Activated T-cell treated with anti-CD3 and anti-CD28 coated beads, Interleukin-2, amount 50 U/mL, for 4 hours (primary cell): ENCODE measurements at regions not wholly inside any gene's neighbourhood (a gene's known extent, or its start where the extent isn't known, plus 50 kb on each side); places are given as distances from the start of the nearest gene placed in this dataset.

ENCODE experiments used
- ATAC-seq, 2 donors: fragments of 200-7000 bp; cut with Tn5 transposase; one replicate each; pipeline ENCODE4 v1.10.0; 2021
- DNase-seq: peaks from one replicate; pipeline ENCODE4 v3.0.0-alpha.2; 2020
- H3K27me3 Mint-ChIP-seq: one replicate; pipeline ENCODE4 v1.8.0; 2021; ENCODE audit warnings: low read depth, mixed read lengths
- H3K36me3 Mint-ChIP-seq: one replicate; pipeline ENCODE4 v1.8.0; 2022; ENCODE audit warnings: mixed read lengths; ENCODE audit not compliant: insufficient read depth
- H3K4me1 Mint-ChIP-seq: one replicate; pipeline ENCODE4 v1.8.0; 2021; ENCODE audit warnings: low read depth, mixed read lengths
- H3K4me3 Mint-ChIP-seq: one replicate; pipeline ENCODE4 v1.8.0; 2021; ENCODE audit warnings: mild to moderate bottlenecking, moderate library complexity, mixed read lengths
- H3K9me3 Mint-ChIP-seq: one replicate; pipeline ENCODE4 v1.8.0; 2021; ENCODE audit warnings: mixed read lengths

DNA sequence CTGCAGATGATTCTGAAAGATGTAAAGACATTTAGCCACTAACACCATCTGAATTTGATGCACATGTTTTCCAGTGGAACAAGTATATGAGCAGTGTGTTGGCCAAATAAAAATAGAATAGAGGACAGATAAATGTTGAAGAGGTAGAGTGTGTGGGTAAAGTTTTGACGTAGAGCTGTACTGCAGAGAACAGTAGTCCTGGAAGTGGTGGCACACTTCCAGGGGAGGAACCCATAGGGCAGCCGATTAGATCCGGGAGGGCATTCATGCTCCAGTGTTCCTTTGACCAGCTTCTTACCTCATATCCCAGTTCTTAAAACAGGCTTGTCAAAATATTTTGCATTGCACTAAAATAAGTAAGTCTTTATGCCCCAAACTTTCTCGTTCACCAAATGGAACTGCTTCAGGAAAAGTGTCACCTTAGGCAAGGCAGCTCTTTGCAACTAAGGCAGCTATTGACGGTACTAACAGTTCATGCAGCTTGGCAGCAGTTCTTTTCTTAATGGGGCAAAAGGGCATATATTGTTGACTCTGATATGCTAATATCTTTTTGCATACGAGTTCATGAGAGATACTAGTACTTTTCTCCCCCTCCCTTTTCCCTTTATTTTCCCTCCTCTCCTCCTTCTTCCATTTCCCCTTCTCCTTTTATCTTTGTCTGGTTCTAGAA is 429.3 kb upstream of the AZI2 start:
- H3K27me3 Mint-ChIP-seq = no peaks in the 10 kb centered on the region
- H3K4me1 Mint-ChIP-seq = no peaks in the 10 kb centered on the region
- peaks cover 5% of the 10 kb centered on the region for H3K9me3 Mint-ChIP-seq
- H3K36me3 Mint-ChIP-seq = no peaks in the 10 kb centered on the region
- no peak overlapping the region for H3K4me3 Mint-ChIP-seq
- ATAC-seq (no peak), DNase-seq (no peak)

DNA sequence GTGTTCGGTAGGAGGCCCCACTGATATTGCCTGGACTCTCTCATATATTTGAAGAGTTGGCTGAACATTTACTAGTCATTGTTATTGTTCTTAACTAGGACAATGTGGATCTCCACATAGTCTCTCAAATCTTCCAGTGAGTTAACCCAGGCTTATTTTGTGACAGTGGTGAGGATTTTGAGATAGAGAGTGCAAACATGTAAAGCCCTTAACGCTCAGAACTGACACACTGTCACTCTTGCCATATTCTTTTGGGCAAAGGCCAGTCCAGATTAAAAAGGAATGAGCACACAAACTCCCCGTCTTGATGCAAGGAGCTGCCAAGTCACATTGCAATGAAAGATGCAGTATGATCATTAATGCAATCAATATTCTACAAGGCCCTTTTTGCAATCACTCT is 431.9 kb upstream of the AZI2 start:
- no peaks in the 10 kb centered on the region for H3K4me1 Mint-ChIP-seq
- no peaks in the 10 kb centered on the region for H3K9me3 Mint-ChIP-seq
- H3K36me3 Mint-ChIP-seq = no peaks in the 10 kb centered on the region
- H3K4me3 Mint-ChIP-seq = no peak overlapping the region
- DNase-seq (no peak), ATAC-seq (no peak)
- H3K27me3 Mint-ChIP-seq = no peaks in the 10 kb centered on the region

DNA sequence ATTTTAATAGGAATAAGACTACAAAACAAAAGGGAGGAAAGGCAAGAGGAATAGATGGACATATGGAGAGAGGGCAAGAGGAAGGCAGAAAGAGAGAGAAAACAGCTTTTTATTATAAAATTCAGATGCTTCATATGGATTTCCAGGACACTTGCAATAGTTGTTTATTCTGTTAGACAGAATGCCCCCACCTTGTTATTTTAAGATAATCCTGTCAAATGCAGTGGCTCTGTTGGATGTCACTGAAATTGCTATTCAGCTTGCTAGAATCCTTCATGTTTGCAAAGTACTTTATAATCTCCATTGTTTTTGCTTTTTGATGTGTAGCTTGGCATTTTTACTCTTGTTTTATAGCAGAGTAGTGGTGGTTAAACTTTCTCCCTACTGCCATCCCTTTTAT is 432.4 kb upstream of the AZI2 start:
- ATAC-seq (no peak), DNase-seq (no peak)
- Mint-ChIP-seq H3K36me3 (no peaks in the 10 kb centered on the region), H3K4me1 (no peaks in the 10 kb centered on the region), H3K4me3 (no peak overlapping the region), H3K9me3 (no peaks in the 10 kb centered on the region), H3K27me3 (no peaks in the 10 kb centered on the region)

DNA sequence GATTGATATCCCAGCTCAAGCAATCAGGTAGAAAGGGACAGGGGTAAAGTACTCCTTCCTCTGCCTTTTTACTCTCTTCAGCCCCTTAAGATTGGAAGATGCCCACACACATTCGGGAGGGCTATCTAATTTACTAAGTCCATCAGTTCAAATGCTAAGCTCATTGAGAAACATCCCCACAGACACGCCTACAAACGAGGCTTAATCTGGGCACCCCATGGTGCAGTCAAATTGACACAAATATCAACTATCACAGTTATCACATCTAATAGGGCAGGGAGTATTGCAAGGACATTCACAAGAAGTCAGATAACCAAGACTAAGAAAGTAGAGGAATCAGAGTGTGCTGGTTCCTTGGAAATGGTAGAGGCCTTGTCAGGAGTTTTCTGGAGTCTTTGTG is 437.8 kb upstream of the AZI2 start:
- Mint-ChIP-seq H3K27me3 (no peaks in the 10 kb centered on the region), H3K4me1 (no peaks in the 10 kb centered on the region), H3K4me3 (no peak overlapping the region), H3K36me3 (no peaks in the 10 kb centered on the region), H3K9me3 (peaks cover 4% of the 10 kb centered on the region)
- ATAC-seq (no peak), DNase-seq (no peak)

DNA sequence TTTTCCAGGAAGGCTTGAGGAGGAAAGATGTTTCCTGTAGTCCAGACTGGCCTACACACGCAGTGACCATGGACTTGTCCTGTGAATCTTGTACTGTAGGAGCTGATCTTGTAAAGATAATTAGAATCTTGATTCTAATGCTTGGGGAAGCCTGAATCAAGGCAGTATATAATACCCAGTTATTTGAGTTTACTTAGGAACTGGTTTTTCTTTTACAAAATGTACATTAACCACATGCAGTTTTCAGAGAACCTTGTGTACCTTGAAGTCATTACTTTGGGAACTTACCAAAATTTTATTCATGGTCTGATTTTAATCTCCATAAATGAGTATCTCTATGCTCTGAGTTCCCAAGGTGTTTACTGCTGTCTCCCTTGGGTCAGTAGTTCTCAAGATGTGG is 439.9 kb upstream of the AZI2 start:
- no peaks in the 10 kb centered on the region for H3K27me3 Mint-ChIP-seq
- no peaks in the 10 kb centered on the region for H3K36me3 Mint-ChIP-seq
- no peak for ATAC-seq
- H3K4me3 Mint-ChIP-seq = no peak overlapping the region
- H3K9me3 Mint-ChIP-seq = peaks cover 4% of the 10 kb centered on the region
- no peaks in the 10 kb centered on the region for H3K4me1 Mint-ChIP-seq
- DNase-seq = no peak

DNA sequence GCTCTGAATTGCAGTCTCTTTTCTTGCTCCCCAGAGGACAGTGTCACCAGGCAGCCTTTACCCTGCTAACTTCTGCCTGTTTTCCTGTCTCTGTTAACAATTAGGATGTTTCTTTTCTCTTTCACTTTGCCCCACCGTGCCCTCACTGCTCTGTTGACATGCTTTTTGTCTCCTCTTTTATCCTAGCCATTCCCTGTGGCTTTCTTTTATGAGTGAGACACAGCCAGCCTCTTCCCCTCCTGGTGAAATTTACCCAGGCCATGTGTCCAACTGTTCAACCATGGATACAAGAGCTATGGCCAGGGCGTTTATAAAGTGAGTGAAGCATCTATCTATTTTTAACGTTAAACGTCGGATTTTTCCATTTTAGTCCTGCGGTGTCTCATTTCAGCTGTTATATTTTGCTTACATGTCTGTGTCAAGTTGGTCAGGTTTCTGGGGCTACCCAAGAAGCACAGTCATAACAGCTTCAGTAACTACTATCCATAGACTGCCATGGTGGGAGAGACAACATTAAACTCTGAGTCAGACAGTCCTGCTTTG is 443.2 kb upstream of the AZI2 start:
- H3K9me3 Mint-ChIP-seq = peaks cover 4% of the 10 kb centered on the region
- H3K4me1 Mint-ChIP-seq = no peaks in the 10 kb centered on the region
- H3K27me3 Mint-ChIP-seq = no peaks in the 10 kb centered on the region
- DNase-seq (no peak), ATAC-seq (no peak)
- H3K4me3 Mint-ChIP-seq = no peak overlapping the region
- no peaks in the 10 kb centered on the region for H3K36me3 Mint-ChIP-seq

DNA sequence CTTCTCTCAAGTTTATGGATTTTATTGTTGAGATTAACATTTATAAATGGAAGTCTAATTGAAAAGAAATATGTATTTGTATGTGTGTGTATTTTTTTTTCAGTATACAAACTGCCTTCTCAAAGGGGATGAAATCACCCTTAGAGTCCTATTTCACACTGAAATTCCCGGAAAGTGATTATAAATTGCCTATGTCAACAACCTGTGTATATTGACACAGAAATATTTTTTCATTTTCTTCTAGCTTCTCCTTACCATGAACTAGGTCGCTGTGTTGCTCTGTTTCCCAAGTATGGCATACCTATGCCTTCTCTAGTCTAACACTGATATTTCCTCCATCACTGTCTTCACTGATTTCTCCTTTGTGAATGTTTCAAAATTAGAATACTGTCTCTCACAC is 444.0 kb upstream of the AZI2 start:
- H3K4me3 Mint-ChIP-seq = no peak overlapping the region
- no peaks in the 10 kb centered on the region for H3K36me3 Mint-ChIP-seq
- DNase-seq (no peak), ATAC-seq (no peak)
- H3K27me3 Mint-ChIP-seq = no peaks in the 10 kb centered on the region
- H3K4me1 Mint-ChIP-seq = no peaks in the 10 kb centered on the region
- no peaks in the 10 kb centered on the region for H3K9me3 Mint-ChIP-seq

DNA sequence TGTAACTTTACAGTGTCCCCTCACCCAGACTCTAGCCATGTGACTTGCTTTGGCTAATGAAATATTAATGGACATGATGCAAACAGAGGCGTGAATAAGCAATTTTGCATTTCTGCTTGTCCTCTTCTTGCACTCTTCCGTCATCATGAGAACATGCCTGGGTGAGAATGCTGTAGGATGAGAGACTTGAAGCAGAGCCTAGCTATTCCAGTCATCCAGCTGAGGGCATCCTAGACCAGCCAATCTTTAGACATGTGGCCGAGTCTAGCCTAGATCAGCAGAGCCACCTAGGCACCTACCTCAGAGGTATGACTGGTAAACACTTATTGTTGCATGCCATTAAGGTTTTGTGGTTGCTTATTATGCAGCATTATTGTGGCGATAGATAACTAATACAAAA is 450.5 kb upstream of the AZI2 start:
- Mint-ChIP-seq H3K4me3 (no peak overlapping the region), H3K36me3 (no peaks in the 10 kb centered on the region), H3K4me1 (no peaks in the 10 kb centered on the region), H3K27me3 (no peaks in the 10 kb centered on the region), H3K9me3 (no peaks in the 10 kb centered on the region)
- ATAC-seq (no peak), DNase-seq (no peak)

DNA sequence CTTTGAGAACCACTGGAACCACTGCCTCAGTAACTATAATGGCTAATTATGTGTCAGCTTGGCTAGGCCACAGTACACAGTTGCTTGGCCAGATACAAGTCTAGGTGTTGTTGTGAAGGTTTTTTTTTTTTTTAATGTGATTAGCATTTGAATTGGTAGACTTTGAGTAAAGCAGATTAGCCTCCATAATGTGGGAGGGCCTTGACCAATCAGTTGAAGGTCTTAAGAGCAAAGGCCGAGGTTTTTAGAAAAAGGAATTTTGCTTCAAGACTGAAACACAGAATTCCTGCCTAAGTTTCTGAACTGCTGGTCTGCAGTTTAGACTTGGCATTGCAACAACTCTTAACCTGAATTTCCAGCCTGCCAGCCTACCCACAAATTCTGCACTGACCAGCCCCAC is 451.6 kb upstream of the AZI2 start:
- ATAC-seq = no peak
- Mint-ChIP-seq H3K4me3 (no peak overlapping the region), H3K4me1 (no peaks in the 10 kb centered on the region), H3K9me3 (no peaks in the 10 kb centered on the region), H3K36me3 (no peaks in the 10 kb centered on the region), H3K27me3 (no peaks in the 10 kb centered on the region)
- DNase-seq = no peak

DNA sequence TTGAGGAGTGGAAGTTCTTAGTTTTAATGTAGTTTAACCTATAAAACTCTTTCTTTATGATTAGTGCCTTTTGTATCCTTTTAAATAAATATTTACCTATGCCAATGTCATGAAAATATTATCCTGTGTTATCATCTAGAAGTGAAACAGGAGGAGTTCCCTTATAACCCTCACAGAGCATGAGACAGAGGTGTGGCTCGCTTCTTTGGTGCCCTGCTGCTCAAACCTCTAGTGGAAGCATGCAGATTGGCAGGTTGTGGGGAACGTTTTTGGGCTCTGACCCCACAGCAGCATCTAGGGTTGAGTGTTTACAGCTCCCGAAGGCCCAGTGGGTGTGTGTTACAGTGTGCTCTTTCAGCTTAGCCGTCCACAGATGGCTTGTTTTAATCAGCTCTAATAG is 459.4 kb upstream of the AZI2 start:
- Mint-ChIP-seq H3K9me3 (peaks cover 3% of the 10 kb centered on the region), H3K4me3 (no peak overlapping the region)
- DNase-seq = no peak

DNA sequence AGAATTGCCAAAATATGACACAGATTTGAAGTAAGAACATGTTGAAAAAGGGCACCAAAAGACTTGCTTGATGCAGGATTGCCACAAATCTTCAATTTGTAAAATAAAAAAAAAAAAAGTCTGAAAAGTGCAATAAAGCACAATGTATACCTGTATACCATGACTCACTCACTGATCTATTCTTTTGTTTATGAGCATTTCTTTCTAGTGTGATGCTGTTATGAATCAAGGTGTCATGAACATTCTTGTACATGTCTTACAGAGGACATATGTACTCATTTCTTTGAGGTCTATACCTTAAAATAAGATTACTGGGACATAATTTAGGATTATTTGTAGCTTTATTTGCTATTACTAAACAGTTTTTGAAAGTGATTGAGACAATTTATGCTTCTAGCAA is 464.9 kb upstream of the RBMS3 start:
- ATAC-seq = no peak
- H3K4me3 Mint-ChIP-seq = no peak overlapping the region
- H3K27me3 Mint-ChIP-seq = no peaks in the 10 kb centered on the region
- peaks cover 6% of the 10 kb centered on the region for H3K9me3 Mint-ChIP-seq
- H3K4me1 Mint-ChIP-seq = no peaks in the 10 kb centered on the region
- no peak for DNase-seq
- no peaks in the 10 kb centered on the region for H3K36me3 Mint-ChIP-seq

More for the DNA sequence above, 459.4 kb upstream of the AZI2 start:
- H3K27me3 Mint-ChIP-seq = no peaks in the 10 kb centered on the region
- no peaks in the 10 kb centered on the region for H3K4me1 Mint-ChIP-seq
- no peaks in the 10 kb centered on the region for H3K36me3 Mint-ChIP-seq
- no peak for ATAC-seq

DNA sequence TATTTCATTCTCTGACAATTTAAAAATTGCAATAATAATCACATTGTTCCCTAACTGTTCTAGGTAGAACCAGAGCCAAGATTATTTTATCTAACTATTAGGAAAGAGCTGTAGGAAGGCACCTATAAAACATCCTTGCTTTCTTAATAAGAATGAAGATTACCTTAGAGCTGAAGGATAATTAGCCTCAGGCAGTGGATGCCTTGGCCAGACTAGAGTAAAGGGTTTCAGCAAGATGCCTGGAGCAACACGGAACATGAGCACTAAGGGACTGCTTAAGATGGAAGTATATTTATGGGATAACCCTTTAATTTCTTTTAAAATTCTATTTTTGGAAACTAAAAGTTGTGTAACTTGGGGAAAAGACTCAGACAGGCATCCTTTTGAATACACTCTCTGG is 456.6 kb upstream of the RBMS3 start:
- no peak for DNase-seq
- Mint-ChIP-seq H3K36me3 (no peaks in the 10 kb centered on the region), H3K4me3 (no peak overlapping the region), H3K27me3 (no peaks in the 10 kb centered on the region), H3K4me1 (no peaks in the 10 kb centered on the region), H3K9me3 (peaks cover 7% of the 10 kb centered on the region)
- no peak for ATAC-seq

DNA sequence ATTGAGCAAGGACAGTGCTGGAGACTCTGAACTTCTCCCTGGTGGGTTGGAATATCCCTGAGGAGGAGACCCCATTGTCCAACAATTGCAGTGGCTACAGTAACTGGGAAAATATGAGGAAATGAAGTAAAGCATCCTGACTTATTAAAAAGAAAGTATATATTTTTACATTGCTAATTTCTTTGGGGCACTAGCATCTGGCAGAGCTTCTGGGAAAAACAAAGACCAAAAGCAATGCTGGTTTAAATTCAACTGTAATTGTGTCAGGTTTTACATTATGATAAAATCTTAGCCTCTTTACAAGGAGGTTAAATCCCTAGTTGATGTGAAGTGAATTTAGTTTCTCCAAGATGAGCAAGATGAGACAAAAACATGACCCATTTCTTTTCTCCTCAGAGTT is 454.0 kb upstream of the RBMS3 start:
- H3K36me3 Mint-ChIP-seq = no peaks in the 10 kb centered on the region
- no peak for ATAC-seq
- peaks cover 9% of the 10 kb centered on the region for H3K9me3 Mint-ChIP-seq
- H3K27me3 Mint-ChIP-seq = no peaks in the 10 kb centered on the region
- H3K4me1 Mint-ChIP-seq = no peaks in the 10 kb centered on the region
- DNase-seq = no peak
- H3K4me3 Mint-ChIP-seq = no peak overlapping the region

DNA sequence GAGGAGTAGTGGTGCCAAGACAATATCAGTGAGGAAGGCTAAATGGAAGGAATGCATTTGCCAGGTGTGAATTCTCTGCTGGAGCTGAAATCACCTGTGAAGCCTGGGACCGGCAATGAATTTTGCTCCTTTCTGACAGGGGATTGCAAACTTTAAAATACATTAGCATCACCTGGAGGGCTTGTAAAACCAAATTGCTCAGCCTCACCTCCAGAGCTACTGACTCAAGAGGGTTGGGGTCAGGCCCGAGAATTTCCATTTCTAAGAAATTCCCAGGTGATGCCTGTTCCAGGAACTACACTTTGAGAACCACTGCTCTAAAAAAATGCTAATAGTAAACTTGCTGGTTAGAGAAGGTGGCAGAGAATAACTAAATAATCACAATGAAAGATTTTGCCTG is 445.6 kb upstream of the RBMS3 start:
- no peaks in the 10 kb centered on the region for H3K36me3 Mint-ChIP-seq
- no peak overlapping the region for H3K4me3 Mint-ChIP-seq
- peaks cover 2% of the 10 kb centered on the region for H3K27me3 Mint-ChIP-seq
- no peaks in the 10 kb centered on the region for H3K9me3 Mint-ChIP-seq
- no peaks in the 10 kb centered on the region for H3K4me1 Mint-ChIP-seq
- DNase-seq (no peak), ATAC-seq (no peak)

DNA sequence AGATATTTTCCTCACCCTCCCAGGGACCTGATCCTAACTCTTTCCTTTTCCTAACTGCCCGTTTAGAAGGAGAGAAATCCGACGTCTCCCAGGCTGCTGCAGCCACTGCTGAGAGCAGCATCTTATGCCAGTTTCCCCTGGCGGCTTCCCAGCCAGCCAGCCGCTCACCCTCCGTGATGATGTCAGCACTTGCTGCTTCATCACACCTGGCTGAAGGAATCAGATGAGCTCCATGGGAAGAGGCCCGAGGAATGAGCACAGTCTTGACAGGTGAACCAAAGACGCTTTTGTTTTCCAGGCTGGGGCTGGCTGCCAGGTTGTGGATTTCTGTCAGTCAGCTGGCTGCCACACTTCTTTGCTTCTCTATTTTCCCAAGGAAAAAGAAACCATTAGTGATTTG is 445.1 kb upstream of the RBMS3 start:
- no peaks in the 10 kb centered on the region for H3K36me3 Mint-ChIP-seq

DNA sequence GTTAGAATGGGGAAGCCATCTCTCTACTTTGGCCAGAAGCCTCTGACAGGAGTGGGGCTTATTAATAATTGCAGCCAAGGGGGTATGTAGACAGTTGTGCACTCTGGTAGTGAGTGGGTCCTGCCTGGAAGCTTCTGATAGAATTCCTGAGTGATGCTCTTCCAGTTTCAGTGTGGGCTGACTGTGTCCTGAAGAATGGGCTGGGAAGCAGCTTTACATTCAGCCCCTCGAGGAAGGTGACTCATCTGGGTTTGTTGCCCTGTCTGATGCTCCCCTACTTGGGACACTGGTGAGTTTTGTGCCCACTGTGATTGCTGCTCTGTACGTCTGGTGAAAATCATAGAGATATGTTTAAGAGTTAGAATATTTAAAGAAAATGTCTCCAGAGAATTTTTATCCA is 444.7 kb upstream of the RBMS3 start:
- Mint-ChIP-seq H3K36me3 (no peaks in the 10 kb centered on the region), H3K9me3 (no peaks in the 10 kb centered on the region), H3K27me3 (peaks cover 2% of the 10 kb centered on the region)

More for the DNA sequence above, 445.1 kb upstream of the RBMS3 start:
- no peaks in the 10 kb centered on the region for H3K9me3 Mint-ChIP-seq
- no peak for DNase-seq
- no peak overlapping the region for H3K4me3 Mint-ChIP-seq
- peaks cover 2% of the 10 kb centered on the region for H3K27me3 Mint-ChIP-seq
- ATAC-seq = no peak
- peaks cover 1% of the 10 kb centered on the region for H3K4me1 Mint-ChIP-seq

More for the DNA sequence above, 444.7 kb upstream of the RBMS3 start:
- no peak for DNase-seq
- H3K4me1 Mint-ChIP-seq = peaks cover 1% of the 10 kb centered on the region
- ATAC-seq = no peak
- no peak overlapping the region for H3K4me3 Mint-ChIP-seq
